NCI-H460 (cell line): ENCODE measurements at regions not wholly inside any gene's neighbourhood (a gene's known extent, or its start where the extent isn't known, plus 50 kb on each side); places are given as distances from the start of the nearest gene placed in this dataset.

Experiments used
- DNase-seq: peaks from one replicate; pipeline ENCODE4 v3.0.0-alpha.2; 2016; ENCODE audit warnings: low read depth; ENCODE audit errors: extremely low read depth

DNA sequence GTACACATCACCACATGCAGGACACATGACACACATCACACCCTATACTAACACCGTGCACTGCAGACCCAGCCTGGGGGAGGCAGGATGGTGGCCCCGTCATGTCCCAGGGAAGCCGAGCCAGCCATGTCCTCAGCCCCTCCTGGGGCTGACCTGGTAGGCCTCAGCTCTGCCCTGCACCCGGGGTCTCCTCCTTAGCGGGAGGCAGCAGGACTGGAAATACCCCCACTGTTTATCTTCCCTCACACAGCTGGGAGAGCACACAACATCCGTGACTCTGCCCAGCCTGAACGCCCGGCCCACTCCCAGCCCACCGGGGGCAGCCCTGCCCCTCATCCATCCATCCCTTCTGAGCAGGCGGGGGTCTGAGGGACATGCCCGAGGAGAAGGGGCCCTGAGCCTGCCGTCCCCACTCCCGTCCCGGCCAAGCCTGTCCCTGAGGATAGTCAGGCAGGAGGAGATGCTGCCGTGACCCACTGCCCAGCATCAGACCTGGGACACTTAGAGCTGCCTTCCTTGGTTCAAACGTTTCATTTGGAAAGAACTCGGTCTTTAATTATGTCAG lies 945.0 kb downstream of the BRD1 start:
- no peak for DNase-seq

DNA sequence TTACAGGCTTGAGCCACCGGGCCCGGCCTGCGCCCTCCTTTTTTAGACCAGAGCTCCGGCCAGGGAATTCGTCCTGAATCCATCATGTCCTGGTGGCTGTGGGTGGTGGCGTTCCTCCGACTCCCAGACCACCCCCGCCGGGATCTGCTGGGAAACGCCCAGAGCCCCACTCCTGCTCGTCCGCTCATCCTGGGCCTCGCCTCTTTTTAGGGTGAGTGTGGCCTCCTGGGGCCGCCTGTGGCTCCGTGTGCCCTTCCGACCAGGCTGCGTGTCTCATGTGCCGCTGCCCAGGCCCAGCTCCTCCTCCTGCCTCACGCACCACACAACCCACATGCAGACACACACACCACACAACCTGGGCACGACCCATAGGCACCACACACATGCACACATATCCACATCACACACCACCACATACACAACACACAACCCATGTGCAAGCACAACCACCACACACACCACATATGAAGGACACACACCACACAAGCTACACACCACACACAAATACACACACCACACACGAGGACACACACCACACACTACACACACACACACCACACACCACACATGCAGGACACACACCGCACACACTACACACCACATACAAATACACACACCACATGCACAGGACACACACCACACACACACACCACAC lies 946.2 kb downstream of the BRD1 start:
- no peak for DNase-seq

DNA sequence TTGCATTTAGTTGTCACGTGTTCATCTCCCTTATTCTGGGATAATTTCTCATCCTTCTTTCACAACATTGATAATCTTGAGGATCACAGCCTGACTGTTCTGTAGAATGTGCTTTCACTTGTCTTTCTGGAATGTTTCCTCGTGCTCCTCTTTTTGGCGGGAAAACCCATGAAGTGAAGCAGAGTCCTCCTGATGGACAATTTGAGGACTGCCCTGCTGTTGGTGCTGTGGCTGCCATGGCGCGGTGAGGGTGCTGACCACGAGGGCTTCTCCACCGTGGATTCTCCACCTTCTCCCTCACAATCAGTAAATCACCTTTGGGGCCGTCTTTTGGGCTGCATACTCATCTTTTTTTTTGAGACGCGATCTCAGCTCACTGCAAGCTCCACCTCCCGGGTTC lies 946.9 kb downstream of the BRD1 start:
- no peak for DNase-seq

DNA sequence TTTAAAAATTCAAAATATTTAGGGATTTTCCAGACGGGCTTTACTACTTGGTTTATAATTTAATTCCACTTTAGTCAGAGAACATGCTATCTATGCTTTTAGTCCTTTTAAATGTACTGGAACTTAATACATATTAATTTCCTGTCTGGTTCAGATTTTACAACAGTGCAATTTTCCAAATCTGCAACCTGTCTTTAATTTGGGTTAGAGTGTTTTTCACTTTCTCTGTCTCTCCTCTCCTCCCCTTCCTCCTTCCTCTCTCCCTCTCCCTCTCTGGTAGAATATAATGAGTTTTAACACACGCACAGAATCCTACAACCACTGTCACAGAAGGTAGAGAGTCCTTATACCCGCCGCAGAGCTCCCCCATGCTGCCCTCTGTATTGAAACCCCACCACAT lies 950.7 kb downstream of the BRD1 start:
- no peak for DNase-seq

DNA sequence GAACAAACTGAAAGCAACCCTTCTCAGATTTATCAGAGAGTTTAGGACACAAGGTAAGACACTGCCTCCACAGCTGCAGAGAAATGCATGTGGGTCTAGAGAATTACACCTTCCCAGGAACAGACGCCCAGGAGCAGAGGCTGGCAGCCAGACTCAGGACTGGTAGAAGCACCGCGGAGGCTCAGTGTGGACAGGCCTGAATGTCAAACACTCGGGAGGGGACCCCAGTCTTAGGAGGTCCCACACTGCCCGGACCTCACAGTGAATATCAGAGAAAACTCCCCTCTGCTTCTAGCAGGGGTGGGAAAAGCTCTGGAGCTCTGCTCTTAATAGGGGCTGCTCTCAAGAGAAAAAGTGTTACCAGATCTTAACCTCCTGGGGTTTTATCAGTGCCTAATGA lies 952.7 kb downstream of the BRD1 start:
- DNase-seq = no peak

DNA sequence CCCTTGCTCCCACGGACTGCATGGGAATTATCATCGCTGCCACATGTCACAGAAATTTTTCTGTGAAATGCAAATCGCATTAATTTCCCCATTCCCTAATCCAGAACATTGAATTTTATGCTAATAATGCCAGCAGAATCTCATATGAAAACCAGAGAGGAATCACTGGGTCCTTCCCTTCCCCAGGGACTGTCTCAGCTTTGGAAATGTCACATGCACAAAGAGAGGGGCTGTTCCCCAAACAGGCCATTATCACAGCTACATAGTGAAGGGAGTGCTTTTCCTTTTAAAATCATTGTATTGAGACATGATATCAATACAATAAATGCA lies 954.5 kb downstream of the BRD1 start:
- DNase-seq = no peak

DNA sequence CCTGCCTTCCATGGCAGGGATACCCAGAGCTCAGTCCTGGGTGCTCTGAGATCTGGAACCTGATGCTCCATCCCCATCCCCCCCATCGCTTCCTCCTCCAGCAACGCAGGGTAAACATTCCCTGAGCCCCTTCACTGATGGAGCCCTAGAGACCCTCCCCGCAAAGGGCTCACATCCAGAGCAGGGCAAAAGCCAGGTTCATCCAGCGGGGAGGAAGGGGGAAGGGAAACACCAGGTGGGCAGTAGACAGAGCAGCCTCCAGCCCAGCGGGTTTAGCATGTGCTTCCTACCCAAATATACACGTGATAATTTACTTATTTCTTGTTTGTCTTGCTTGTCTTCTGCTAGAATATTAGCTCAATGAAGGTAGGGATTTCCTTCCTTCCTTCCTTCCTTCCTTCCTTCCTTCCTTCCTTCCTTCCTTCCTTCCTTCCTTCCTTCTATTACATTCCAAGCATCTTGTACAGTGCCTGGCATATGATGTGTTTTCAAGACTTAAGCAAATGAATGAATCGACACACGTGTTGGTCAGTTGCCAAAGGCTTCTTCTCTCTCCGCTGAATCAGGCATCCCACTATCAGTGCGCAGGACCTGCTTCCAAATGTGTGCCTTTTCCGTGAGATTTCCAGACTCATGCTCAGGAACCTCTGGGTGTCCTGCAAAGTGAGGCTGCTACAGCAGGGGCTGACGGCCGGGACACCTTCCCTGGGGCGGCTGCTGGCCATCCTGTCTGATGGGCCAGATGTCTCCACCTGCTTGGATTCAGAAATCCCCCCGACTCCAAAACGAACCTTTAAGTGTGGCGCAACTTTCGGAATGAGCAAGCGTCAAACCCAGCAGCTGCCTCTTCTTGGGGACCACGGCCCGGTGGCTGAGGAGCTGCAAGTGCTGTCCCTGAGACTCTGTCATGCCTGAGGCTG lies 955.1 kb downstream of the BRD1 start:
- no peak for DNase-seq

DNA sequence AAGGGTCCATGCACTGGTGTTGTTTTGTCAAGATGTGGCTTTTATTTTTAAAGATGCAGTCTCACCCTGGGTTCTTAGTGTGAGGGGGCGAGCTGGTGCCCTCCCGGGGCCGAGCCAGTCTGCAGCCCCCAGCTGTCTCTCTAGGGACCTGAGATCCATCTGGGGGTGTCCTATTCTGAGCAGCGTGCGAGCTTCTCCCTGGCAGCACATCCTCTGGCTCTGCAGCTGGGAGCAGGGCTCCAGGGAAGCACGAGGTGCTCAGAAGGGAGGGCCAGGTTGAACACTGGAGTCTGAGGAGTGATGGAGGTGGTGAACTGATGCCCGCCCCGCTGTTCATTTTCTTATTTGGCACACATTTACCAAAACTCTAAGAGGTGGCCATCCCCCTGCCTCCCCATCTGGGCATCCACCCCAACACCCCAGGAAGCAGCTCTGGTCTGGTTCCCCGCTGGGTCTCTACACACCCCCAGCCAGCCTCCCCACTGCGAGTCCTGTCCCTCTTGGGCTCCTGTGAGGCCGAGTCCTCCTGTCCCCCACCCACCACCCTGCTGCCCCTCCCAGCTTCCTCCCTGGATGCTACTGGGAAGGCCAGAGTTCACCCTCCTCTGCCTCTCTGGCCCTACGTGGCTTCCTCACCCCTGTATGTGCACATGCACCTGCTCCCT lies 956.4 kb downstream of the BRD1 start:
- no peak for DNase-seq

DNA sequence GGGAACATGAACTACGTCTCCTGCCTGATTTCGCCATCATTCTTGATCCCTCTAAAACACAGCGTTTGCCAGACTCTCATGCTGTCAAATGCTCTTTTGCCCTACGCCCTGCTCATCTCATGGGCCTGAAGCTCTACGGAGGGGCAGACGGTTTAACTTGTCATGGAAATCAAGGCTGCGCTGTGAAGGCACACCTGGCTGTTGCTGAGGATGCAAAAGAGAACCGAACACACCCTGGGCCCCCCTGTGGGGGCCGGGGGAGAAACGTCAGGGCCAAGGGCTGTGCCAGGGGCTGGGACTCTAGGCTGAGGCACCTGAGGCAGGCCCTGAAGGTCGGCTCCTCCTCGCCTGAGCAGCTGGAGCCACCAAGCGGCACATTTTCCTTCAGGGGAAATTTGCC lies 957.2 kb downstream of the BRD1 start:
- no peak for DNase-seq

DNA sequence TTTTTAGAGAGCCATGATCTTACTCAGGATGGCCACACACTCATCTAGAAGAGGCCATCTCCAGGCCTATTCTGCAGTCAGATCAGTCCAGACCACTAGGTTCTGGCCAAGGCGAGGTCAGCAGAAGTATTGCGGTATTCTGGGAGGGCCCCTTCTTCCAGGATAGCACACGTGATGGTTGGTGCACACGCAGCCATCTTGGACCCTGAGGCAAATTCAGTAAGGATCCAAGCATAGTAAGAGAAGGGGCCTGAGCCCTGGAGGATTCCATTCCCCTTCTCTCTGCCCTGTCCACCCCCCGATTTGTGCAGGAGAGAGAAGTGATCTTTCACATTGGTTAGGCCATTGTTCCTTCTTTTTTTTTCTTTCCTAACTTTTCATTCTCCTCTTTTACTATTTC lies 957.9 kb downstream of the BRD1 start:
- DNase-seq = no peak

DNA sequence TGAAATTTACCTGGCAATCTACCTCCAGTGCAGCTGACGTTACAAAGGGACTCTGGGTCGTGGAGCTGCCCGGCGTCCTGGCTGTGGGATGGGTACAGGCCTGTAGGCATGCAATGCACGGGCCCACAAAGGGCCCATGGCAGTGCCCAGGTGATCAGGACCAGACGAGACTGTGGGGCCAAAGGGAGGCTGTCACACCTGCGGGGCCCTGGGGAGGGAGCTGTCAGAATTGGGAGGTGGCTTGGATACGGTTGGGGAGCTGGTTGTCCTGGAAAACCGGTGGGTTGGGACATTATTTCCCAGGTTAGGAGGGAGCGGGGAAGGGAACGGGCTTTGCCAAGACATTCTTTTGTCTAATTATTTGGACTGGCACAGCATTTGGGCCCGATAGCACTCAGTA lies 958.5 kb downstream of the BRD1 start:
- no peak for DNase-seq

DNA sequence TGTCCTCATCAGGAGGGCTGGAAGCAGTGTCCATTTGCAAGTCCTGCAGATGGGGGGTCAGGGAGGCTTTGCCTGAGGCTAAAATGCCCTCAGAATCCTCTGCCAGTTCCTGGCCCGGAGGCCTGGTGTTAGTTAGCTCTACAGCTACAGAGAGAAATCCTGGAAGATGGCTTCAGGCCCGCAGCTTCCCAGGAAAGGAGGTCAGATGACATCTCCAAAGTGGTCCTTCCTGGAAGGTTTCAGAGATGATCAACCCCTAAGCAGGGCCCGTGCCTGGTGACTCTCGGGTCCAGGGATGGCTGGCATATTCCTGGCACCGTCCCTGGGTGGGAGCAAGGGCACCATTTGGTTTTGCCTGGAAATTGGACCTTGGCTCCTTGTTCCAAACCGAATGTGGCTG lies 959.1 kb downstream of the BRD1 start:
- DNase-seq = no peak

DNA sequence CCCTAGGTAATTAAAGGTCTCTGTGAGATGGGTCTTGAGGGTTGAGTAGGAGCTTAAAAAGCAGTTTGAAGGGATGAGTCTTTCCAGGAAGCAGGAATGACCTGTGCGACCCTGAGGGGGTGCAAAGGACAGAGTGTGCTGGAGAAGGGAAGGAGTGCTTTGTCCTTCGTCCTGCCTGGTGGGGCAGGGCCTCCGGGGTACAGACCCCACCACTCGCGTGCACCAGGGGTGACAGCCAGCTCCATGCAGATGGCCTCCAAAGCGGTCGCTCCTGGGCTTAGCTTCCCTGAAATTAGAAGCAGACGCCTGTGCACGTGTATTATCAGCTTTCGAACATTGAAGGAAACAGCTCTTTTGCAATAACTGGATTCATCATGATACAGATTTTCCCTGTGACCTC lies 959.8 kb downstream of the BRD1 start:
- no peak for DNase-seq

DNA sequence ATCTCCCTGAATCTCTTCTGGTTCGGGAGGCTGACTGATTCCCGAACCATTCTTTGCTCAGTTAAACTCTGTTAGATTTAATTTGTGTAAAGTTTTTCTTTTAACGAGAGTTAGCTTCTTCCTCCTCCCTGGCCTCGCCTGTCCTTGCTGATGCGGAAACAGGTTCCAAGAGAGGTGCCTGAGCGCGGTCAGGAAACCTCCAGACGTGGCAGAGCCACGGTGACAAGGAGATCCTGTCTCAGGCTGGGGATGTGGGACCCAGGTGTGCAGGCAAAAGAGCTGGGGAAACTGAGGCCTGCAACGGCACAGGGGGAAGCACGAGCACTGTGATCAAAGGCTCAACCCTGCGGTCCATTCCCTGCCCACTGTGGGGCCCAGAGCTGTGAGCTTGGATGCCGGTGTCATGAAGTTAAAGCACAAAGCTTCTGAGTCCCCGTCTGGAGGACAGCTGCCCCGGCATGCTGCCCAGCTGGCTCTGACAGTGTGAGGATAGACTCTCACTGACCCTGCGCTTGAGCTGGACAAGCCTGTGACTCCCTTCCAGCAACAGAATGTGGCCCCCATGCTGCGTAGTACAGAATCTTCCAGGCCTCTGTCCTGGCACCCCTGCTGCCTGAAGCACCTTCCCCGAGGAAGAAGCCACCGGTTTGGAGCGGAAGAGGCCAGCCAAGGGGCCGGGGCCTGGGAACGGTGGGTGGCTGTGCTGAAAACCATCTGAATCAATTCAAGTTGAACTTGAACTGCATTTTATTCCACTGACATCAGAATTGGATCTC lies 960.6 kb downstream of the BRD1 start:
- DNase-seq = no peak

DNA sequence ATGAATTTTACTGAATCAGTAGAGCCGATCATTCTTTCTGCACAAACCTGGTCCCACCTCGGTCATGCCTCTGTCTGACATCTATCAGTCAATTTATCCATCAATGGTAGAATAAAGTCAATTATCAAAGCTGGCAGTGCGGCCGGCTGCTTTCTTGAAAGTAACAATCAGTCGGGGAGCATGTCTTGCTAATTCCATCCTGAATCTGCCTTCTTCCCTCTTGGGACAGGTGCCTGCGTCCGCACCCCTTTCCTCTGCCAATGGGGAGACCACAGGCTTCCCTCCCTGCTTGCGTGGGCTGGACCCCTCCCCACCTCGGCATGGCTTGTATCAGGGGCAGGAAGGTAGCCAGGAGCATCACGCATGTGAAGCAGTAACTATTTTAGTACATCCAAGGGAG lies 962.9 kb downstream of the BRD1 start:
- no peak for DNase-seq

DNA sequence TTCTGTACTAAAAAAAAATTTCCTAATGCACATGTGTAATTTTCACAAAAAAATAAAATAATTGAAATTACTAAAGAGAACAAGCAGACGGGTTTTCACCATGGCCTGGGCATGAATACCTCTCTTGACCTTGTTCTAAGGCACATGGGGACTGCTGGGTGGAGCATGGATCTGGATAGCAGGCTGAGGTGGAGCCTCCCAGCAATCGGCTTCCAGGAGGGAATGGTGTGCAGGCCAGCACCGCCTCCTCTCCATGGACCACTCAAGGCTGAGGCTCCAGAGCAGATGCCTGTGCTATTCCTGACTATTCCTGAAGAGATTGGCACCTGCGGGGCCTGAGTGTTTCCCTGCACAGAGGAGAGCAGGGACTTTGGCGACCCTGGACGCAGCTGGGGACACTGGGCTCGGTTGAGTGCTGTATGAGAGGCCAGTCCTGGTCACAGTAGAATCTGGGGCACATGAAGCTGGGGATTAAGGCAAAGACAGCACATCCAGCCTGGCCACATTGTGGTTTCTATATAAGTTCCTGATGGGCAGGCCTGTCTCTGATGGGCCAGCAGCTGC lies 963.6 kb downstream of the BRD1 start:
- no peak for DNase-seq

DNA sequence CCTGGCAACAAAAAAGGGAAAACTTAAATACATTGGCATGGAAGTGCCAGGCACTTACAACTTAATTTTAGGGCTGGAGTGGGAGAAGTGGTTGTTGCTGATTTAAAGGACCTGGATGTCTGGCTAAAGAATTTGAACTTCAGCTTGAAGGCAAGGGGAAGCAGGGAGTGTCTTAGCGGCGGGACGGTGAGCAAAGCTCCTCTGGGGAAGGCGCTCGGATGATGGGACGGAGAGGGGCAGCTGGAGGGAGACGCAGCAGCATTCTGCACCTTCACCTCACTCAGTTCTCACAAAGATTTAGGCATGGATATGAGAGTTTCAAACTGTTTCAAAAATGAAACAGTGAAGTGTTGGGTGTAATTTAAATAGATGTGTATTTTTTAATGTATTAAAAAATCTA lies 967.1 kb downstream of the BRD1 start:
- no peak for DNase-seq

DNA sequence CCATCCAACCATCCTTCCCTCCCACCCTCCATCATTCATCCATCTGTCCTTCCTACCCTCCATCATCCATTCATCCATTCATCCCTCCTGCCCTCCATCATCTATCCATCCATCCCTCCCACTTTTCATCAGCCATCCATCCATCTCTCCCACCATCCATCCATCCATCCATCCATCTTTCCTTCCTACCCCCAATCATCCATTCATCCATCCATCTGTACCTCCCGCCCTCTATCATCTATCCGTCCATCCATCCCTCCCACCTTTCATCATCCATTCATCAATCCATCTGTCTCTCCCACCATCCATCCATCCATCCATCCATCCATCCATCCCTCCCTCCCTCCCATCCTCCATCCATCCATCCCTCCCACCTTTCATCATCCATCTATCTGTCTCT lies 968.8 kb downstream of the BRD1 start:
- DNase-seq = no peak

DNA sequence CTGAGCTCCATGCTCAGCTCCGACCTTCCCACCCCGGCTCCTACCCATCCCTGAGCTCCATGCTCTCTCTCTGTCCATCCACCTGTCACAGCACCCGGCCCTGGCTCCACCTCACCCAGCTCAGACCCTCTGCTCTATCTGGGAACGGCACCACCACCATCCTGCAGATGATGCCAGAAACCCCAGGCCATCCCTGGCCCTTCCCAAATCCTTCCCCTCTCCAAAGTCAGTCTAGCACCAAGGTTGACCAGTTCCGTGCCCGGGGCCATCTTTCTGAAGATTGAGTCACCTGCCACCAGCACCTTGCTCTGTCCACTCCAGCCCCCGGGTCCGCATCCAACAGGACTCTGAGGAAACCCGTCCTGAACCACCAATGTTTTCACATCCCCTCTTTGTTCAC lies 969.6 kb downstream of the BRD1 start:
- no peak for DNase-seq

DNA sequence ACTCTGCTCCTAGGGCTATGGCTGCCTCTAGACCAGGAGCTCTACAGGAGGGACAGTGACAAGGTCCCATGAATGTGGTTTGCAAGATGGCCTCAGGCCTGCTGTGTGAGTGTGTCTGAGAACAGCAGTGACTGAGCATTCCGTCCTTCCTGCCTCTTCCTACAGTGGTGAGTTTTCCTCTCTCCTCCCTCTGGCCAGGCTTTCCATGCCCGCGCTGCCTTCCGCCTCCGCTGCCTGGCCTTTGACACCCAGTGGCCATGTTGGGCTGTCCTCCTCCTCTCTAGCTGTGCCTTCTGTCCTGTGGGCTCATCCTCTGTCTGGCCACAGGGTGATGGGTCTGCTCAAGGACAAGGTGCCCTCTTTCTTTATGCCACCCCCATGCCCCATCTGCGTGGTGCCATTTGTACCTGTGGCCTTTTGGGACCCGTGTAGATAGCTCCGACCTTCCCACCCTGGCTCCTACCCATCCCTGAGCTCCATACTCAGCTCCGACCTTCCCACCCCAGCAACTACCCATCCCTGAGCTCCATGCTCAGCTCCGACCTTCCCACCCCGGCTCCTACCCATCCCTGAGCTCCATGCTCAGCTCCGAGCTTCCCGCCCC lies 970.4 kb downstream of the BRD1 start:
- no peak for DNase-seq
